Activated T-cell treated with anti-CD3 and anti-CD28 coated beads, Interleukin-2, amount 50 U/mL, for 24 hours (primary cell): ENCODE measurements at regions not wholly inside any gene's neighbourhood (a gene's known extent, or its start where the extent isn't known, plus 50 kb on each side); places are given as distances from the start of the nearest gene placed in this dataset.
"Not testable (repeated sequence)": the region's sequence is repeated elsewhere in the genome, so short reads cannot be mapped to it uniquely, and the experiment has no call there.

ENCODE experiments used
- DNase-seq: peaks from one replicate; pipeline ENCODE4 v3.0.0-alpha.2; 2020
- H3K27ac Mint-ChIP-seq: 2 replicates; pipeline ENCODE4 v1.8.0; 2020; ENCODE audit warnings: mild to moderate bottlenecking, mixed read lengths
- H3K27me3 Mint-ChIP-seq: 2 replicates; pipeline ENCODE4 v1.8.0; 2020; ENCODE audit warnings: mixed read lengths
- H3K36me3 Mint-ChIP-seq: 2 replicates; pipeline ENCODE4 v1.8.0; 2020; ENCODE audit warnings: low read depth, mixed read lengths
- H3K4me1 Mint-ChIP-seq: 2 replicates; pipeline ENCODE4 v1.8.0; 2020; ENCODE audit warnings: low read depth, mixed read lengths
- H3K4me3 Mint-ChIP-seq: 2 replicates; pipeline ENCODE4 v1.8.0; 2020; ENCODE audit warnings: mild to moderate bottlenecking, moderate library complexity, mixed read lengths
- H3K9me3 Mint-ChIP-seq: 2 replicates; pipeline ENCODE4 v1.8.0; 2020; ENCODE audit warnings: mixed read lengths

DNA sequence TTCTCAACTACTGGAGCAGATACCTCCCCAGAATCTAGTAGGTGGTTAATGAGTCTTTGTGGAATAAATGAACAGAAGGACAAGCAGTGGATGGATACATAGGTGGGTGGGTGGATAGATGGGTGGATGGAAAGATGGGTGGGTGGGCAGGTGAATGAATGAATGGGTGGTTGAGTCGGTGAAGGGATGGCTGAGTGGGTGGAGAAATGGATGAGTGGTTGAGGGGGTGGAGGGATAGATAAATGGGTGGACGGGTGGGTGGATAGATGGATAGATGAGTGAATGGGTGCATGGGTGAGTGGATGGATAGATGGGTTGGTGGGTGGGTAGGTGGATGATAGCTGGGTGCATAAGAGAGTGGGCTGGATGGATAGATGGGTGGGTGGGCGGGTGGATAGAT is 80.6 kb upstream of the CLEC6A start:
- not testable (repeated sequence) for H3K9me3 Mint-ChIP-seq, H3K4me1 Mint-ChIP-seq, H3K27me3 Mint-ChIP-seq, H3K36me3 Mint-ChIP-seq, DNase-seq, H3K27ac Mint-ChIP-seq, H3K4me3 Mint-ChIP-seq

DNA sequence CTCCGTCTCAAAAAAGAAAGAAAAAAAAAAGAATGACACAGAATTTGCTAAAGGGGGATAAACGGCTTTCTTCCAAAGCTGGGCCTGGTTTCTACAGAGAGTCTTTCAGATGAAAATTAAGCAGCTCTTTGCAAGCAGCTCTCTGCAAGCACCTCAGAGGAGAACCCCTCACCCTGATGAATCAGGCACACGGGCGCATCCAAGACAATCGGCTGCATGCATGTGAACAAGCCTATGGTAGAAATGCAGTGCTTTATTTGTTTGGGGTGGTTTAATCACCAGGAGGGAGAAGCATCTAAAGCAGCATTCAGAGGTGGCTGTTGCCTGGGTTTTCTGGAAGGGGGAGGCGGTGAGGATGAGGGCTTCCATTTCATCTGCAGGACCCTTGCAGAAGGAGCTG is 78.0 kb upstream of the CLEC6A start:
- H3K27me3 Mint-ChIP-seq, H3K4me1 Mint-ChIP-seq, H3K9me3 Mint-ChIP-seq, H3K27ac Mint-ChIP-seq, DNase-seq, H3K4me3 Mint-ChIP-seq, H3K36me3 Mint-ChIP-seq: not testable (repeated sequence)

DNA sequence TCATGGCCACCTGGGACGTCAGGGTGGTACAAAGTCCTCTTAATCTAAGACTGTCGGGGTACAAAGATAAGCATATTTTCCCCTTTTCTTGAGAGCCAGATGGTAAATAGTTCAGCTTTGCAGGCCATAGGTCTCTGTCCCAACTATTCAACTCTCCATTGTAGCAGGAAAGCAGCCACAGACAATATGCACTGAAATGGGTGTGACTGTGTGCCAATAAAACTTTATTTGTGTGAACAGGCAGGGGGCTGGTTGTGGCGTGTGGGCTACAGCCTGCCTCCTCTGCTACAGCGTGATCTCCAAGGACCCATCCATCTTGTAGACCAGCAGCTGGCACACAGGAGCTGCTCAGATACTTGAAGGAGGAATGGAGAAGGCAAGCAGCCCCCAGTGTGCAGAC is 73.2 kb upstream of the CLEC6A start:
- H3K36me3 Mint-ChIP-seq, H3K9me3 Mint-ChIP-seq, H3K4me3 Mint-ChIP-seq, H3K4me1 Mint-ChIP-seq, H3K27ac Mint-ChIP-seq, DNase-seq: not testable (repeated sequence)
- peaks cover 15% of the 10 kb centered on the region for H3K27me3 Mint-ChIP-seq

DNA sequence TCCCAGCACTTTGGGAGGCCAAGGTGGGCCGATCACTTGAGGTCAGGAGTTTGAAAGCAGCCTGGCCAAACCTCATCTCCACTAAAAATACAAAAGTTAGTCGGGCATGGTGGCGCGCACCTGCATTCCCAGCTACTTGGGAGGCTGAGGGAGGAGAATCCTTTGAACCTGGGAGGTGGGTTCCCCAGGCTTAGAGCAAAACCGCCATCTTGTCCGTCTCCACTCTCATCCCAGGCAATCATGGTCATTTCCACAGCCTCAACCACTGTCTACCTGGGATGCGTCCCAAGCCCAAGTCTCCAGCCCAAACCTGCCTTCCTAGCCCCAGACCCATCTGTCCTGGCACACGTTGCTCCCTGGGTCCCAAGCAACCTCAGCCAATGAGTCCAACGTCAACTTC is 71.1 kb upstream of the CLEC6A start:
- H3K4me3 Mint-ChIP-seq, H3K9me3 Mint-ChIP-seq, DNase-seq, H3K4me1 Mint-ChIP-seq, H3K27ac Mint-ChIP-seq, H3K36me3 Mint-ChIP-seq: not testable (repeated sequence)
- H3K27me3 Mint-ChIP-seq = peaks cover 24% of the 10 kb centered on the region

DNA sequence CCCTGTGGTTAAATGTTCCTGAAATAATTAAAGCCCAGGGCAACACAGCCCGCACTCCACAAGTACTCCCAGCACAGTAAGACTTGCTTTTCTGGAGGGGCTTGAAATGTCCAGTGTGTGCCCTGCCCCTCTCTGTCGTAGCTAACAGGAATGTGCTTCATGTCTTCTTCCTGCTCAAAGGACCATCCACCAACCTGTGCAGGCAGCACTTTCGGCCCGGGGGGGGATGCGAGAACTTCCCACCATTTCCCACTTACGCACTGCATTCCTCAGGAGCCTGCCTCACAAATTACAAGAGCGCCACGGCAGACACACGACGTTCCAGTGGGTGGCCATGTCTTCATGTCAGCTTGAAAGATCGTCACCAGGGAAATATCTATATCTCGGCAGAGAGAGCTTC is 70.3 kb upstream of the CLEC6A start:
- not testable (repeated sequence) for H3K9me3 Mint-ChIP-seq, H3K27ac Mint-ChIP-seq, DNase-seq, H3K4me3 Mint-ChIP-seq, H3K4me1 Mint-ChIP-seq, H3K36me3 Mint-ChIP-seq
- peaks cover 24% of the 10 kb centered on the region for H3K27me3 Mint-ChIP-seq

DNA sequence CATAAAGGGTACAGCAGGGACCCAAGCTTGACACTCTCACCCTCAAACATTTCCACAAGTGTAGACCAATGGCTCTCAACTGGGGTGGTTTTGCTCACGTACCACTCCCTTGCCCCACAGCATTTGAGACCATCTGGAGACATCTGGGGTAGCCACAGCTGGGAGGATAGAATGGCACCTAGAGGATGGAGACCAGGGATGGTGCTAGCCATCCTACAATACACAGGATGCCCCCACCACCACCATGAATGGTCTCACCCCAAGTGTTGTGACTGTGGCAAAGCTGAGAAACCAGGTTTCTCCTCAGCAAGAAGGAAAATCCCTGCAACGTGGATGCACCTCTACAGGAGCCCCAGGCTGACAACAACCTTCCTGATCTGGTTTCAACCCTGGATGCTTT is 69.1 kb upstream of the CLEC6A start:
- H3K4me3 Mint-ChIP-seq, H3K9me3 Mint-ChIP-seq, H3K36me3 Mint-ChIP-seq, H3K27ac Mint-ChIP-seq, DNase-seq, H3K4me1 Mint-ChIP-seq: not testable (repeated sequence)
- H3K27me3 Mint-ChIP-seq = peaks cover 24% of the 10 kb centered on the region

DNA sequence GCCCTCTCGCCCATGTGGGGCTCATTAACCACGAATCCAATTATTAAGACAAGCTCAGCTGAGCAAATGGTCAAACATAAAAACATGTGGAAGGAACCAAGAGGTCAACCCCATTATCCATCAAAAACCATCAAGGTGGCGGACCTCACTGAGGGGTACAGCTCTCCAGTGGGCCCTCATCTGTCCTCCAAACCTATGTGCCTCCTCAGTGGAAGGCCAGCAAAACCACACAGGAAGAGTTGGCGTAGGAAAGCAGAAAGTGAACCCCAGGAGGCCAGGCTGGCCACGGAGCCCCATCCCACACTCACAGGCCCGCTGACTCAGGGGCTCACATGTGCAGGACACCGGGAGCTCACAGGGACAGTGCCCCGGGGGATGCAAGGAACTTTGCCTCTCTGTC is 66.5 kb upstream of the CLEC6A start:
- DNase-seq, H3K27ac Mint-ChIP-seq, H3K9me3 Mint-ChIP-seq, H3K4me1 Mint-ChIP-seq, H3K36me3 Mint-ChIP-seq: not testable (repeated sequence)
- peaks cover 28% of the 10 kb centered on the region for H3K27me3 Mint-ChIP-seq
- peak overlapping the region; percentile 31 for H3K4me3 Mint-ChIP-seq

DNA sequence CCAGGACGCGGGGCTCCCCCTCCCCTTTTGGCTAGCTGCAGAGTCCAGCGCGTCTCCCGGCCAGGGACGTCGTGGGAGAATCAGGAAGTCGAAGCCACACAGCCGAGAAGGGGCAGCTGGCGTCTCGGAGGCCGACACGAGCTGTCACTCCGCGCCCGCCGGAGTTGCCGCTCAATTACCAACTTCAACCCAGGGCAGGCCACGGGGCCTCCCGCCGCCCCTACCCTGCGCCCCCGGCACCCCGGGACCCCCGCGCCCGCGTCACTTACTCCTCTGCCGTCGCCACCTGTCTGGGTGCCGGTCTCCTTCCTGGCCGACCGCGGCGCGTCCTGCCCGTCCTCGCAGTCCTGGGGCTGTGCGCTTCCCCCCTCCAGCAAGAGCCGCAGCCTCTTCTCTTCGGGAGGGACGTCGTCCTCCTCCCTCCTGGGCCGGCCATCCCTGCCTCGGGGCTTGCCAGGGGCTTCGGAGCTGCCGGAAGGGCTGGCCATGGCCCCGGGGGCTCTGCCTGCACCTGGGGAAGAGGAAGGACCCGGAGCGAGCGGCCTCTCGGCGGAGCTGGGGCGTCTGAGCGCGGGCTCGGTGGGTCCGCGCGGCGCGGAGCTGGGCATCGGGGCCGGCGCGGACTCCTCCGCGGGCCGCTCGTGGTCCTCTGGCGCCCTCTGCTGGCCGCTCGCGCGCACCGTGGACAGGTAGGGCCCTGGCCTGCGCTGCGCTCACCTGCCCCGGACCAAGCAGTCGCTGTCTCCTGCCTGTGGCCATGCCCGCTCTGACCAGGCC is 65.6 kb upstream of the CLEC6A start:
- not testable (repeated sequence) for H3K27ac Mint-ChIP-seq, H3K36me3 Mint-ChIP-seq, H3K9me3 Mint-ChIP-seq, H3K4me1 Mint-ChIP-seq
- Mint-ChIP-seq H3K4me3 (peak overlapping the region; percentile 47), H3K27me3 (peaks cover 23% of the 10 kb centered on the region)
- DNase-seq = peak; percentile 52

DNA sequence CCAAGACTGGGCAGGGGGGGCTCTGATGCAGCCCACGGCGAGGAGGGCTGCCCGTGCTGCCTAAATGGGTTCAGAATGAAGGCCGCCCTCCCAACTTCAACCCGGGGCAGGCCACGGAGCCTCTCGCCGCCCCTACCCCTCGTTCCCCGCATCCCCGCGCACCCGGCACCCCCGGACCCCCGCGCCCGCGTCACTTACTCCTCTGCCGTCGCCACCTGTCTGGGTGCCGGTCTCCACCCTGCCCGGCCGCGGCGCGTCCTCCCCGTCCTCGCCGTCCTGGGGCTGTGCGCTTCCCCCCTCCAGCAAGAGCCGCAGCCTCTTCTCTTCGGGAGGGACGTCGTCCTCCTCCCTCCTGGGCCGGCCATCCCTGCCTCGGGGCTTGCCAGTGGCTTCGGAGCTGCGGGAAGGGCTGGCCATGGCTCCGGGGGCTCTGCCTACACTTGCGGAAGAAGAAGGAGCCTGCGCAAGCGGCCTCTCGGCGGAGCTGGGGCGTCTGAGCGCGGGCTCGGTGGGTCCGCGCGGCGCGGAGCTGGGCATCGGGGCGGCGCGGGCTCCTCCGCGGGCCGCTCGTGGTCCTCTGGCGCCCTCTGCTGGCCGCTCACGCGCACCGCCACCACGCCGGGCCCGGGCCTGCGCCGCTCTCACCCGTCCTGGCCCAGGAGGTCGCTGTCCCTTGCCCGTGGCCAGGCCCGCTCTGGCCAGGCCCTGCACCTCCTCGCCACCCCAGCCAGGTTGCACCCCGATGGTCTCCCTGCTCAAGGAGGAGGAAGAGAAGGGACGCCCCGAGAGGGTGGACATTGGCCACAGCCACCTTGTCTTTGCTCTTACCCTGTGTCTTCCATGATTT is 59.3 kb upstream of the CLEC6A start:
- not testable (repeated sequence) for H3K27ac Mint-ChIP-seq, H3K9me3 Mint-ChIP-seq, H3K36me3 Mint-ChIP-seq, H3K4me1 Mint-ChIP-seq
- peaks cover 40% of the 10 kb centered on the region for H3K27me3 Mint-ChIP-seq
- peak overlapping the region; percentile 39 for H3K4me3 Mint-ChIP-seq
- DNase-seq = peak; percentile 86

DNA sequence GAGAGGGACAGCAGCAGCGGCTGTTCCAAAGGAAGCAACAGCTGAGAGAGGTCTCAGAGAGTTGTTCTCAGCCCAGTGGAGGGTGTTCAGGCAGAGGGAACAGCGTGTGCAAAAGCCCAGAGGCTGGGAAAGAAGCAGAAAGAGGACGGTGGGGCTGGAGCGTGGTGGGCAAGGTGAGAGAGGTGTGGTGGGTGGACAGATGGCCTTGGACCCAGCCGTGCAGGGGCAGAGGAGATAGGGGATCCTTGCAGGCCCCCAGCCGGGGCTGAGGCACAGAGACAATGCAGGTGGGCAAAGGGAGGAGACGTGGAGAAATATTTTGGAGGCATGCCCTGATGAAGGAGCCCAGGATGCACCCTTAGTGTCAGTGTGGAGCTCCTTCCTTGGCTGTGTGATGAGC is 58.4 kb upstream of the CLEC6A start:
- not testable (repeated sequence) for H3K36me3 Mint-ChIP-seq, DNase-seq, H3K4me1 Mint-ChIP-seq, H3K9me3 Mint-ChIP-seq, H3K4me3 Mint-ChIP-seq, H3K27ac Mint-ChIP-seq
- peaks cover 40% of the 10 kb centered on the region for H3K27me3 Mint-ChIP-seq

DNA sequence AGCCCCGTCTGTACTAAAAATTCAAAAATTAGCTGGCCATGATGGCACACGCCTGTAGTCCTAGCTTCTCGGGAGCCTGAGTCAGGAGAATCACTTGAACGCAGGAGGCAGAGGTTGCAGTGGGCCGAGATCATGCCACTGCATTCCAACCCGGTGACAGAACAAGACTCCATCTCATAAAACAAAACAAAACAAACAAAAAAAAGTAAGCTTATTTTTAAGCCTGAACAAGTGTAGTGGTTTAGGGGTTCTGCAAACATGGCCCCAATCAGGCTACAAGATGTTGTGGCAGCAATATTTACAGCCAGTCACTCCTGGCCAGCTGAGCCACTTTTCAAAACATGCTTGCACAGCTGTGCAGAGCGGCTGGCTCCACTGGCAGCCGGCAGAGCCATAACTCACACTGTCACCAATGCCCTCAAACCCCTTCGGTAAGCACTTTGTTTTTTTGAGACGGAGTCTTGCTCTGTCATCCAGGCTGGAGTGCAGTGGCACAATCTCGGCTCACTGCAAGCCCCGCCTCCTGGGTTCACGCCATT is 56.2 kb upstream of the CLEC6A start:
- H3K27me3 Mint-ChIP-seq = peaks cover 37% of the 10 kb centered on the region

DNA sequence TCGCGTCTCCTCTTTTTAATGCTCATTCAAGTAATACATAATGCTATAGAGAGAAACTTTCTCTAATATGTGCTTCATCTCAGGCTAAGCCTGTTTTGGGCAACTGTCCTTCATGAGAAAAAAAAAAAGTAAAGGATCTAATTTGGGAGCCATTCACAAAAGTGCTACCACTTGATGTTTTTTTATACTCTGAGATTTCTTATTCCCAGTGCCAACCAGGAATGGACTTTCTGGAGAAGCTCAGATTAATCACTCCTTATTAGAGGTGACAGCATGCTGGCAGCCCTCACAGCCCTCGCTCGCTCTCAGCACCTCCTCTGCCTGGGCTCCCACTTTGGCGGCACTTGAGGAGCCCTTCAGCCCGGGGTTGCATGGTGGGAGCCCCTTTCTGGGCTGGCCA is 51.9 kb upstream of the CLEC6A start:
- H3K27me3 Mint-ChIP-seq = peaks cover 12% of the 10 kb centered on the region
- H3K27ac Mint-ChIP-seq, H3K36me3 Mint-ChIP-seq, H3K4me1 Mint-ChIP-seq, H3K9me3 Mint-ChIP-seq, H3K4me3 Mint-ChIP-seq, DNase-seq: not testable (repeated sequence)

More for the DNA sequence above, 56.2 kb upstream of the CLEC6A start:
- H3K36me3 Mint-ChIP-seq, H3K27ac Mint-ChIP-seq, DNase-seq, H3K9me3 Mint-ChIP-seq, H3K4me3 Mint-ChIP-seq, H3K4me1 Mint-ChIP-seq: not testable (repeated sequence)

DNA sequence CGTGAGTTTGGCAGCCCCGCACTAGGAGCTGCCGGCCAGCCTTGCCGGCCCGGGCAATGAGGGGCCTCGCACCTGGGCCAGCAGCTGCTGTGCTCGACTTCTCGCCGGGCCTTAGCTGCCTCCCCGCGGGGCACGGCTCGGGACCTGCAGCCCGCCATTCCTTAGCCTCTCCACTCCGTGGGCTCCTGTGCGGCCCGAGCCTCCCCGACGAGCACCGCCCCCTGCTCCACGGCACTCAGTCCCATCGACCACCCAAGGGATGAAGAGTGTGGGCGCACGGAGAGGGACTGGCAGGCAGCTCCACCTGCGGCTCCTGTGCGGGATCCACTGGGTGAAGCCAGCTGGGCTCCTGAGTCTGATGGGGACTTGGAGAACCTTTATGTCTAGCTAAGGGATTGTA is 51.4 kb upstream of the CLEC6A start:
- H3K27ac Mint-ChIP-seq, DNase-seq, H3K36me3 Mint-ChIP-seq, H3K4me3 Mint-ChIP-seq, H3K27me3 Mint-ChIP-seq, H3K9me3 Mint-ChIP-seq, H3K4me1 Mint-ChIP-seq: not testable (repeated sequence)
